ENCODE measurements at regions not wholly inside any gene's neighbourhood (a gene's known extent, or its start where the extent isn't known, plus 50 kb on each side); places are given as distances from the start of the nearest gene placed in this dataset.

GRCh38 chr7:155954550-155955366 lies 142.5 kb upstream of the SHH start:
- intact Hi-C loops (cut with DNase I): no loop called here
- peak in 2 of 42 donors; percentile 34 to 37 for DNase-seq

GRCh38 chr7:155953781-155954549 lies 141.7 kb upstream of the SHH start:
- intact Hi-C loops (cut with DNase I): no loop called here
- peak in 2 of 42 donors; percentile 35 for DNase-seq

GRCh38 chr7:155953501-155953778 lies 141.2 kb upstream of the SHH start:
- intact Hi-C loops (cut with DNase I): no loop called here
- no peak for DNase-seq

- intact Hi-C loops (cut with DNase I): no loop called here
- peak in 3 of 42 donors; percentile 20 to 32 (median 23) for DNase-seq
Observed at GRCh38 chr7:155951554-155952158, 139.4 kb upstream of the SHH start.

GRCh38 chr7:155950898-155951553 lies 138.8 kb upstream of the SHH start:
- DNase-seq: peak in 2 of 42 donors; percentile 15 to 34
- intact Hi-C loops (cut with DNase I): no loop called here

GRCh38 chr7:155948845-155949244 lies 136.6 kb upstream of the SHH start:
- DNase-seq: peak in 4 of 42 donors; percentile 18 to 29 (median 26)
- intact Hi-C loops (cut with DNase I): no loop called here

- intact Hi-C loops (cut with DNase I): no loop called here
- DNase-seq: peak in 3 of 42 donors; percentile 15 to 30 (median 27)
Observed at GRCh38 chr7:155948423-155948822, 136.2 kb upstream of the SHH start.

- peak in 2 of 42 donors; percentile 17 to 33 for DNase-seq
- intact Hi-C loops (cut with DNase I): no loop called here
Observed at GRCh38 chr7:155947051-155947450, 134.8 kb upstream of the SHH start.

- intact Hi-C loops (cut with DNase I): no loop called here
- DNase-seq: peak in 4 of 42 donors; percentile 11 to 23 (median 20)
Observed at GRCh38 chr7:155945670-155946325, 133.5 kb upstream of the SHH start.

- DNase-seq: peak in 4 of 42 donors; percentile 5 to 27 (median 12)
- intact Hi-C loops (cut with DNase I): no loop called here
Observed at GRCh38 chr7:155944901-155945300, 132.6 kb upstream of the SHH start.

GRCh38 chr7:155943251-155943899 lies 131.1 kb upstream of the SHH start:
- intact Hi-C loops (cut with DNase I): no loop called here
- DNase-seq: peak in 3 of 42 donors; percentile 5 to 39 (median 19)

- intact Hi-C loops (cut with DNase I): no loop called here
- DNase-seq: peak in 6 of 42 donors; percentile 1 to 29 (median 16)
Observed at GRCh38 chr7:155942226-155942950, 130.1 kb upstream of the SHH start.

- intact Hi-C loops (cut with DNase I): no loop called here
- peak in 2 of 42 donors; percentile 7 for DNase-seq
Observed at GRCh38 chr7:155941688-155942087, 129.4 kb upstream of the SHH start.

GRCh38 chr7:155939350-155939749 lies 127.1 kb upstream of the SHH start:
- no peak for DNase-seq
- intact Hi-C loops (cut with DNase I): no loop called here

- intact Hi-C loops (cut with DNase I): no loop called here
- no peak for DNase-seq
Observed at GRCh38 chr7:155938129-155938528, 125.9 kb upstream of the SHH start.

GRCh38 chr7:155935726-155936125 lies 123.5 kb upstream of the SHH start:
- DNase-seq: peak in 1 of 42 donors; percentile 16
- intact Hi-C loops (cut with DNase I): no loop called here

- intact Hi-C loops (cut with DNase I): no loop called here
- peak in 1 of 42 donors; percentile 7 for DNase-seq
Observed at GRCh38 chr7:155935005-155935557, 122.8 kb upstream of the SHH start.

Data from head of caudate nucleus (tissue), 42 donors.